GM12891 (cell line): ENCODE measurements at regions not wholly inside any gene's neighbourhood (a gene's known extent, or its start where the extent isn't known, plus 50 kb on each side); places are given as distances from the start of the nearest gene placed in this dataset.

ENCODE experiments used
- PAX5 ChIP-seq: IDR thresholded peaks from 2 replicates; pipeline ENCODE4 v1.6.1; 2011; ENCODE audit warnings: low read length, moderate library complexity, mild to moderate bottlenecking; ENCODE audit not compliant: insufficient read depth, severe bottlenecking
- POLR2A ChIP-seq: IDR thresholded peaks from 2 replicates; pipeline ENCODE4 v1.6.1; 2011; ENCODE audit warnings: low read depth, low read length, control low read depth
- POLR2AphosphoS5 ChIP-seq: IDR thresholded peaks from 2 replicates; pipeline ENCODE4 v1.6.1; 2011; ENCODE audit warnings: low read depth, low read length, control low read depth
- POU2F2 ChIP-seq: IDR thresholded peaks from 2 replicates; pipeline ENCODE4 v1.6.1; 2011; ENCODE audit warnings: low read depth, mild to moderate bottlenecking, control low read depth, low read length, moderate library complexity
- SPI1 ChIP-seq: IDR thresholded peaks from 2 replicates; pipeline ENCODE4 v1.6.1; 2011; ENCODE audit warnings: low read depth, low read length, control low read depth
- TAF1 ChIP-seq: IDR thresholded peaks from 2 replicates; pipeline ENCODE4 v1.6.1; 2011; ENCODE audit warnings: low read depth, low read length, control low read depth

DNA sequence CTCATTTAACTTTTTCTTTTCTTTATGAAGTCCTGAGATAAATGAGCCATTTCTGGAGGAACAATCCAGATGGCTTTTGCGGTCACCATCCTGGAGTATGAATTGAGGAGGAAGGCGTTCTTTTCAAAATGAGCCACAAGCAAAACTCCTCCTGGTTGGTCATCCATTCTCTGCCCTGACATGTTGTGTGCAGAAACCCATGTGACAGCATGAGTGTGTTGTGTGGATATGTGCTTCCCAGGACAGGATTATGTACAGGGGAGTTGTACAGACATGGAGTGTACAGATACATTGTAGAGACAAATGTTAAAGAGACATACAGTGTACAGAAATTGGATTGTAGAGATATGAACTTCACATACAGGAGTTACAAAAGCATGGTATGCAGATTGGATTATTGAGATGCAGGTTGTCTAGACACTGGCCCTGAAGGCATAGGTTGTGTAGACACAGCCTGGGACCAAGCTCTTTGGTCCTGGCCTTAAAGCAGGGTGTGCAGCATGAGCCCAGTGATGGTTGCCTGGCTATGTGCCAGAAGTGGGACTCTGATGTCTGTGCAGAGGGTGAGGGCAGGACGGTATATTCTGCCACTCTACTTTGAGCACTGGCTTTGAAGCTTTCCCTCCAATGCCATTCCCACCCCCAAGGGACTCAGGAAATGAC lies 178.5 kb upstream of the ZBED5 start:
- TF ChIP-seq POLR2AphosphoS5 (no peak), POLR2A (no peak), TAF1 (no peak), SPI1 (no peak), POU2F2 (no peak), PAX5 (no peak)
